ENCODE measurements at regions not wholly inside any gene's neighbourhood (a gene's known extent, or its start where the extent isn't known, plus 50 kb on each side); places are given as distances from the start of the nearest gene placed in this dataset.

DNA sequence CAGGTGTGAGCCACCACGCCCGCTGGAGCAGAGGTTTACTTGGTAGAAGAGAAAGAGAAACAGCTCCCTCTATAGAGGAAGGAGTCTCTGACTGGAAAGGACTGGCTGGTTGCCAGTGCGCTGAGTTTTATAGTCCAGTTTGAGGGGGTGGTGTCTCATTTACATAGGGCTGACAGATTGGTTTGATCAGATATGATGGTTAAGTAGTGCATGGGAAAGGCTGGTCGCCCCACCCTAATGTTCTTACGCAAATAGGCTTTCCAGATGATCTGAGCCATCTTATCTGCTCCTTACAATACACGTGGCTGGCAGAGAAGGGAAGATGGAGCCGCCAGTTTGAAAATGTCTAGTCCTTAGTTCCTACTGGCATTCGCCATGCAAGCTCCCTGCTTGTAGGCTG is 439.5 kb downstream of the NAF1 start:
- H3K4me3 ChIP-seq (ENCODE audit: severe bottlenecking), result no peak overlapping the region
- H3K27me3 ChIP-seq (ENCODE audit: insufficient read depth, poor library complexity, severe bottlenecking), result no peaks in the 10 kb centered on the region
- no peaks in the 10 kb centered on the region for H3K4me1 ChIP-seq (ENCODE audit: insufficient read depth, poor library complexity, severe bottlenecking)
- DNase-seq (ENCODE audit: low spot score), result no peak
- no peak overlapping the region for H3K27ac ChIP-seq (ENCODE audit: poor library complexity, severe bottlenecking)
- no peak for ATAC-seq (ENCODE audit: low read depth)
- no peaks in the 10 kb centered on the region for H3K36me3 ChIP-seq (ENCODE audit: low read depth)
- H3K9me3 ChIP-seq (ENCODE audit: severe bottlenecking), result no peaks in the 10 kb centered on the region
- TF ChIP-seq, protein P1, sequence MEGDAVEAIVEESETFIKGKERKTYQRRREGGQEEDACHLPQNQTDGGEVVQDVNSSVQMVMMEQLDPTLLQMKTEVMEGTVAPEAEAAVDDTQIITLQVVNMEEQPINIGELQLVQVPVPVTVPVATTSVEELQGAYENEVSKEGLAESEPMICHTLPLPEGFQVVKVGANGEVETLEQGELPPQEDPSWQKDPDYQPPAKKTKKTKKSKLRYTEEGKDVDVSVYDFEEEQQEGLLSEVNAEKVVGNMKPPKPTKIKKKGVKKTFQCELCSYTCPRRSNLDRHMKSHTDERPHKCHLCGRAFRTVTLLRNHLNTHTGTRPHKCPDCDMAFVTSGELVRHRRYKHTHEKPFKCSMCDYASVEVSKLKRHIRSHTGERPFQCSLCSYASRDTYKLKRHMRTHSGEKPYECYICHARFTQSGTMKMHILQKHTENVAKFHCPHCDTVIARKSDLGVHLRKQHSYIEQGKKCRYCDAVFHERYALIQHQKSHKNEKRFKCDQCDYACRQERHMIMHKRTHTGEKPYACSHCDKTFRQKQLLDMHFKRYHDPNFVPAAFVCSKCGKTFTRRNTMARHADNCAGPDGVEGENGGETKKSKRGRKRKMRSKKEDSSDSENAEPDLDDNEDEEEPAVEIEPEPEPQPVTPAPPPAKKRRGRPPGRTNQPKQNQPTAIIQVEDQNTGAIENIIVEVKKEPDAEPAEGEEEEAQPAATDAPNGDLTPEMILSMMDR (IDR thresholded peaks at IDR 0.05; ENCODE audit: poor library complexity, severe bottlenecking), result no peak

DNA sequence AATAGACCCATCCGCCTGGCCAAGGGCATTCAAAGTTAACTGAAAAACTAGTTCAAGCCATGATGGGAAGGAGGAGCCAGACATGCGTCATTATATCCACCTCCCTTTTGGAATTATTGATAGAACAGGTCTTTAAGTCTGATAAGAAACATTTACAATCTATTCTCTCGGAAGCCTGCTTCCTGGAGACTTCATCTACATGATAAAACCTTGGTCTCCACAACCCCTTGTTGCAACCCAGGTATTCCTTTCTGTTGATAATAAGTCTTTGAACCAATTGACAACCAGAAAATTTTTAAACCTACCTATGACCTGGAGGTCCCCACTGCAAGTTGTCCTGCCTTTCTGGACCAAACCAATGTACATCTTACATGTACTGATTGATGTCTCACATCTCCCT is 451.3 kb downstream of the NAF1 start:
- H3K36me3 ChIP-seq (ENCODE audit: low read depth), result no peaks in the 10 kb centered on the region
- no peaks in the 10 kb centered on the region for H3K27me3 ChIP-seq (ENCODE audit: insufficient read depth, poor library complexity, severe bottlenecking)
- DNase-seq (ENCODE audit: low spot score) (no peak), ATAC-seq (ENCODE audit: low read depth) (no peak)
- no peak overlapping the region for H3K4me3 ChIP-seq (ENCODE audit: severe bottlenecking)
- H3K9me3 ChIP-seq (ENCODE audit: severe bottlenecking), result no peaks in the 10 kb centered on the region
- no peaks in the 10 kb centered on the region for H3K4me1 ChIP-seq (ENCODE audit: insufficient read depth, poor library complexity, severe bottlenecking)
- H3K27ac ChIP-seq (ENCODE audit: poor library complexity, severe bottlenecking), result no peak overlapping the region
- TF ChIP-seq, protein P1 (IDR thresholded peaks at IDR 0.05; ENCODE audit: poor library complexity, severe bottlenecking), result no peak

DNA sequence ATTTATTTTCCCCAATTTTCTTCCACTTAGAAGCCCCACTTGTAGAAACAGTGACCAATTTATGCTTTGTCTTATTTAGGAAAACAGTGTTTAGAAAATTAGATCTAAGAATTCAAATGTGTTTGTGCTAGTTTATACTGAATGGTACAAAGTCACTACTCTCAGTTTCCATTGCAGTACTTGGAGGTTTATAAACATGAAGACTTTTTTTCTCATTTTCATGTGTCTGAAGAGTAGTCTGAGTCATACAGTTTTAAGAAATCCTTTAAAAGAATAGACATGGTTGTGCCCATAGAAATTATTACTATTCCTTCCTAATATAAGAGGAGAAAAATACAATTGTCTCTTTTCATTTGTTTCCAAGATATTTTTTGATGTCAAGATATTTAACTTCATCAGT is 458.7 kb downstream of the NAF1 start:
- H3K9me3 ChIP-seq (ENCODE audit: severe bottlenecking), result no peaks in the 10 kb centered on the region
- ATAC-seq (ENCODE audit: low read depth), result no peak
- no peak overlapping the region for H3K4me3 ChIP-seq (ENCODE audit: severe bottlenecking)
- H3K36me3 ChIP-seq (ENCODE audit: low read depth), result no peaks in the 10 kb centered on the region
- H3K4me1 ChIP-seq (ENCODE audit: insufficient read depth, poor library complexity, severe bottlenecking), result no peaks in the 10 kb centered on the region
- H3K27me3 ChIP-seq (ENCODE audit: insufficient read depth, poor library complexity, severe bottlenecking), result no peaks in the 10 kb centered on the region
- no peak for DNase-seq (ENCODE audit: low spot score)
- TF ChIP-seq, protein P1 (IDR thresholded peaks at IDR 0.05; ENCODE audit: poor library complexity, severe bottlenecking), result no peak
- H3K27ac ChIP-seq (ENCODE audit: poor library complexity, severe bottlenecking), result no peak overlapping the region

- Histone ChIP-seq H3K4me1 (ENCODE audit: insufficient read depth, poor library complexity, severe bottlenecking) (no peaks in the 10 kb centered on the region), H3K9me3 (ENCODE audit: severe bottlenecking) (no peaks in the 10 kb centered on the region), H3K4me3 (ENCODE audit: severe bottlenecking) (no peak overlapping the region), H3K27me3 (ENCODE audit: insufficient read depth, poor library complexity, severe bottlenecking) (no peaks in the 10 kb centered on the region), H3K36me3 (ENCODE audit: low read depth) (no peaks in the 10 kb centered on the region), H3K27ac (ENCODE audit: poor library complexity, severe bottlenecking) (no peak overlapping the region)
- TF ChIP-seq, protein P1 (IDR thresholded peaks at IDR 0.05; ENCODE audit: poor library complexity, severe bottlenecking), result no peak
- DNase-seq (ENCODE audit: low spot score), result no peak
- no peak for ATAC-seq (ENCODE audit: low read depth)
Observed at GRCh38 chr4:162706632-162707031, 460.1 kb downstream of the NAF1 start.

- TF ChIP-seq, protein P1 (IDR thresholded peaks at IDR 0.05; ENCODE audit: poor library complexity, severe bottlenecking), result no peak
- Histone ChIP-seq H3K27me3 (ENCODE audit: insufficient read depth, poor library complexity, severe bottlenecking) (no peaks in the 10 kb centered on the region), H3K36me3 (ENCODE audit: low read depth) (no peaks in the 10 kb centered on the region), H3K4me1 (ENCODE audit: insufficient read depth, poor library complexity, severe bottlenecking) (no peaks in the 10 kb centered on the region), H3K4me3 (ENCODE audit: severe bottlenecking) (no peak overlapping the region), H3K9me3 (ENCODE audit: severe bottlenecking) (no peaks in the 10 kb centered on the region), H3K27ac (ENCODE audit: poor library complexity, severe bottlenecking) (no peak overlapping the region)
- ATAC-seq (ENCODE audit: low read depth) (no peak), DNase-seq (ENCODE audit: low spot score) (no peak)
Observed at GRCh38 chr4:162706051-162706450, 460.6 kb downstream of the NAF1 start.

All from RWPE2 (cell line).